ENCODE measurements at regions not wholly inside any gene's neighbourhood (a gene's known extent, or its start where the extent isn't known, plus 50 kb on each side); places are given as distances from the start of the nearest gene placed in this dataset.
"Not testable (repeated sequence)": the region's sequence is repeated elsewhere in the genome, so short reads cannot be mapped to it uniquely, and the experiment has no call there.

DNA sequence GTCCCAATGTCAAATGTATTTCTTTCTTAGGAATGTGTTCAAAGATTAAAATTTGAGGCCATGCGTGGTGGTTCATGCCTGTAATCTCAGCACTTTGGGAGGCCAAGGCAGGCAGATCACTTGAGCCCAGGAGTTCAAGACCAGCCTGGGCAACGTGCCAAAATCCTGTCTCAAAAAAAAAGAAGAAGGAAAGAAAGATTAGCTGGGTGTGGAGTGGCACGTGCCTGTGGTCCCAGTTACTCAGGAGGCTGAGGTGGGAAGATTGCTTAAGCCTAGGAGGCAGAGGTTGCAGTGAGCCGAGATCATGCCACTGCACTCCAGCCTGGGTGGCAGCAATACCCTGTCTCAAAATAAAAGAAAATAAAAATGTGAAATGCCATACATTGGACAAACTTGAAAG, 117.5 kb upstream of the SPATA31C2 start:
- TF ChIP-seq POLR2AphosphoS5 (IDR thresholded peaks at IDR 0.05; ENCODE audit: low read depth); CTCF (conservative IDR thresholded peaks at IDR 0.05; ENCODE audit: low read depth in 2 of 2); ZNF114 (CRISPR knock-in tag; IDR thresholded peaks at IDR 0.05); EZH2 (IDR thresholded peaks at IDR 0.05; ENCODE audit: low read depth, unreplicated experiment); REST (IDR thresholded peaks at IDR 0.05; ENCODE audit: unreplicated experiment); CREB1 (CRISPR knock-in tag; IDR thresholded peaks at IDR 0.05; ENCODE audit: low read depth); EZH2phosphoT487 (IDR thresholded peaks at IDR 0.05; ENCODE audit: unreplicated experiment); STAT1 (IDR thresholded peaks at IDR 0.05; ENCODE audit: unreplicated experiment); JUNB (IDR thresholded peaks at IDR 0.05; ENCODE audit: unreplicated experiment); NANOG (IDR thresholded peaks at IDR 0.05; ENCODE audit: borderline replicate concordance): not testable (repeated sequence)
- TF ChIP-seq, protein P1, sequence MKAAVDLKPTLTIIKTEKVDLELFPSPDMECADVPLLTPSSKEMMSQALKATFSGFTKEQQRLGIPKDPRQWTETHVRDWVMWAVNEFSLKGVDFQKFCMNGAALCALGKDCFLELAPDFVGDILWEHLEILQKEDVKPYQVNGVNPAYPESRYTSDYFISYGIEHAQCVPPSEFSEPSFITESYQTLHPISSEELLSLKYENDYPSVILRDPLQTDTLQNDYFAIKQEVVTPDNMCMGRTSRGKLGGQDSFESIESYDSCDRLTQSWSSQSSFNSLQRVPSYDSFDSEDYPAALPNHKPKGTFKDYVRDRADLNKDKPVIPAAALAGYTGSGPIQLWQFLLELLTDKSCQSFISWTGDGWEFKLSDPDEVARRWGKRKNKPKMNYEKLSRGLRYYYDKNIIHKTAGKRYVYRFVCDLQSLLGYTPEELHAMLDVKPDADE (IDR thresholded peaks at IDR 0.05), result not testable (repeated sequence)

Data from GM23338 (cell line).